HUDEP-2 (cell line): ENCODE measurements at regions not wholly inside any gene's neighbourhood (a gene's known extent, or its start where the extent isn't known, plus 50 kb on each side); places are given as distances from the start of the nearest gene placed in this dataset.
A peak's percentile ranks its signal among the peaks of the same experiment; 100 is the strongest.

Experiments
- DNase-seq, 76 experiments: peaks; one replicate each; lab custom pipeline; 2025; ENCODE audit not compliant: unreplicated experiment in 76 of 76; lab: John Stamatoyannopoulos, UW

- DNase-seq, result no peak
Measured at GRCh38 chr10:42950606-42951485, 126.0 kb upstream of the RET start.

- DNase-seq, result no peak
Measured at GRCh38 chr10:42951486-42952251, 125.2 kb upstream of the RET start.

DNA sequence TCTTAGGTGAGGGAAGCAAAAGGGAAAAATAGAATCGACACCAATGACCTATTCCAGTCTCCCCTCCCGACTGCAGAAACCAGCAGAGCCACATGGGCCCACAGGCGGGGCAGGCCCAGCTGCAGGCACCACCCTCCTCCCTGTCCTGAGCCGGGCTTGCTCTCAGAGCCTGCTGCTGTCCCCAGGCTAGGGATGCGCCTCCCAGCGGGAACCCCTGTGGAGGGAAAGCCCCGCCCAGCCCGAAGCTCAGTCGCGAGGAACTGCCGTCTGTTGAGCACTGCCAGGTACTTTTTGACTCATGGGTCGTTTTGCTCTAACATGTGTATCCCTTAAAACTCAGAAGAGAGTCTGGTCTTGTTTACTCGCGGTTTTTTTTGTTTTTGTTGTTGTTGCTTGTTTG, 124.5 kb upstream of the RET start:
- no peak for DNase-seq

GRCh38 chr10:42952931-42953683, 123.8 kb upstream of the RET start:
- no peak for DNase-seq

DNA sequence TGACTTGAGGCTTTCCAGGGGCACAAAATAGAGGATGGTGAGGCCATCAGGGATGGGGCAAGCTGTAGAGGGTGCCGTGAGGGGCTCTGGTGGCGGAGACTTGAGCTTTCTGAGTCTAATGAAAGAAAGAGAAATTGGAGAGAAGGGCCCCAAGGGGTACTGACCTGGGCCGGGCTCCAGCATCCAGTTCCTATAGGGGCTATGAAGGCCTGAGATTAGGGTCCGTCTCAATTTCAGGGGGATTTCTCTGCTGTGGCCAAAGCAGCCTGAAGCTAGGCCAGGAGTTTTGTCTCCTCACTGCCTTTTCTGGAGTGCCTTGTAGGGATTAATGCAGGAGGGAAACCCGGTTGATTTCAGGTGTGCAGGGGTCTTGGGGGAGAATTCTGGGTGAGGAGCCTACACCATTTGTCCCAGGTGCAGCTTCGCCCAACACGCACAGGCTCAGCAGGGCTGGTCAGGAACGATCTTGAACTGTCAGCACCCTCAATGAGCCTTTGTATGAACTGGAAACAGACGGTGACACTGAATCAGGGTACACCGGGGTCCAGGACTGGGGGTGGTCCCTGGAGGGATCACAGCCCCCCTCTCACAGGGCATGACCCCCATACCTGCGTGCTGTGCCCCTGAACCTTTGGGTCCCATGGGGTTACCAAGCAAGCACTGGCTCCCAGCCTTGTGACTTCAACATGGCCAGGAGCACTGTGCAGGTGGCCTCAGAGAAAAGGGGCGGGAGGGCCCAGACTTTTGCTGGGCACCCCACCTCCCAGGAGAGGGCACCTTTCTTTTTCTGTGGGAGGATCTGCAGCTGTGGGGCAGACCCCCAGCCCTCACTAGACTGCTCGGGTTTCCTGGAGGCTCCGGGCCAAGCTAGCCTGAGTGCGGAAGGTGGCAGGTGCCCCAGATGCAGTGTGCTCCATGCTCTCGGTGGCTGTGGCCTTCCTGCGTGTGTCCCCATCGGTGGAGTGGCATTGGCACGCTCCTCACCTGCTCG, 122.9 kb upstream of the RET start:
- no peak for DNase-seq

- no peak for DNase-seq
Measured at GRCh38 chr10:42954766-42955492, 121.9 kb upstream of the RET start.

DNA sequence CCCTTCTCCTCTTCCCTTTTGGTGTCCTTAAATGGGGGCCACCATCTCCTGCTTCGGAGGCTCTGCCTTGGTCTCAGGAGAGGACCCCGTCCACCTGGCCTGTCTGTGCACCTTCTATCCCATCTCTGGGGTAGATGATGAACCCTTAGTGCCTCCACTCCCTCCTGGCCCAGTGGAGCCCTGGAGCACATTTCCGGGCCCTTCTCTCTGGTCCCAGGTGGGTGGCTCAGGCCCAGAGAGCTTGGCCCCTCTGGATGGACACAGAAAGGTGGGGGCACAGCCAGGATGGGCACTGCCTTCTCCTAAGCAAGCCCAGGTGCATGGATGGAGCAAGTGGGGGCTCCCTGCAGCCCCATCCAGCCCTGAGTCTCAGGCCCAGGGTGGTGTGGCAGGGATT, 121.4 kb upstream of the RET start:
- no peak for DNase-seq

GRCh38 chr10:42956045-42956444, 120.8 kb upstream of the RET start:
- DNase-seq, result no peak

DNA sequence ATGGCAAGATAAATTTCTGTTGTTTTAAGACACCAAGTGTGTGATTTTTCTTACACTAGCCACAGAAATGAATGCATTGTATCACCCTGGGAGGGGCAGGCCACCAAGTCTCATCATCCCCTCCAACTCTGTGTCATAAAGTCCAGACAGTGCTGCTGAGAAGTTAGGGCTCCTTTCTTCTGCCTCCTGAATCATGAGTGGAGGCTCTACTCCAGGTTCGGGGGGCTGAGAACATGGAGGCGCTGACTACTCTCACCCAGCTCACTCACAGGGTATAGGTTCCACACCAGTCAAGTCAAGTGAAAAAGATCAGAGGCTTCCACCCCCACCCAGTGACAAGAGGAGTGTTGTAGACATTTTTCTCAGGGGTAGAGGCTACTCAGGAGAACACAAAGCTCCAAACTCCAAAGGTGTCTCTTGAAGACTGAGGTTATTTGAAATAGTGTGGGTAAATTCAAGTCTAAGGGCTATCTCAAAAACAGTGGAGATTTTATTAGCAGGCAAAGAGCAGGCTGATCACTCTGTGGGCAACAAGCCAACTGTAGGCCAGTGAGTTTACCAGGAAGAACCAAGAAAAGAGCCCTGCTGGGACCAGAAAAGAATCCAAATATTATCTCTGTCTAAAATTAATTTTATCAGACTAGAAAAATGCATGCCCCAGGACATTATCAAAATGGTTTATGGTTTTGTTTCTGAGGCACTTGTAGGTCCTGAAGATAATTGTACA, 118.6 kb upstream of the RET start:
- DNase-seq, result no peak

DNA sequence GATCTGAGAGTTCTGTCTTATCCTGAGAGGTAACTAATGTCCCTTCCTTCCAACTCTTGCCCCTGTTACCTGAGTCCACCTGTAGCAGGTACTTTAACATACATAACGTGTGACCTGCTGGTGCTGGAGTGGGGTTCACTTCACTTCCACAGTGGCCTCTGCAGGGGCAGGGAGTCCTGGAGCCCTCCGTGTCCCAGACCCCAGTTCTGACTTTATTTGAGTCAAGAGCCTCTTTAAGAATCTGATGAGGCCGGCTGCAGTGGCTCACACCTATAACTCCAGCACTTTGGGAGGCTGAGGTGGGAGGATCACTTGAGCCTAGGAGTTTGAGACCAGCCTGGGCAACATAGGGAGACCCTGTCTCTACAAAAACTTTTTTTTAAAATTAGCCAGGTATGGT, 117.0 kb upstream of the RET start:
- DNase-seq, result no peak

GRCh38 chr10:42960491-42960990, 116.3 kb upstream of the RET start:
- peak in 1 of 76 experiments; percentile 7 for DNase-seq

DNA sequence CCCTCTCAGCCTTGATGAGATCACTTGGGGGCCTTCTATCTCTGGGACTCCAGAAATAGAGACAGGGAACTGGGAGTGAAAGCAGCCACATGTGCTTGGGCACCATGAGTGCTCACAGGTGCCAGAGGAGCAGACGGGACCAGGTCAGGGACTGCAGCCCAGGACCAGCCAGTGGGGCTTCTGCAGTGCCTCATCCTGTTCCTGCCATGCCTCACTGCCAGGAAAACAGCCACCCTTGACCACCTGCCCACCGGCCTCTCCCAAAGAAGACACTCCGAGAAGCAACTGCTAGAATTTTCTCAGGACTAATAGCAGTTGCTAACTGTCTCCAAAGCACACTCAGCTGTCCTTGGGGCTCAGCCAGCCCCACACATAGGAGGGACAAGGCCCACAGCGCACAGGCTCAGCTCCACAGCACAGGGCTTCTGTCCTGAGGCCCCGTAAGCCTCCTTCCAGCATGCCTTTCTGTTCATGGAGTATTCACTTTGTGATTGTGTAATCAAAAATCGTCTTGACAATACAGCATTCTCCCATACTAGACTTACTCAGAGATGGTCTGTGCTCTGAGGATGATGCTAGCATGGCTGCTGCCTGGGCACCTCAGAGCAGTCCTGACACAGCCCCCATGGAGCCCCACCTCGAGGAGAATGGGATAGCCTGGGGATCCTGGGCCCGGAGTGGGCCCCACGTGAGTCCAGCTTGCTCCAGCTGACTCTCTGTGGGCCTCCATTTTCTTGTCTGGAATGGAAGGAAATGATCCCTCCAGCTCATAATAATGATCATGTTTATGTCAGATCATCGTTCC, 115.7 kb upstream of the RET start:
- no peak for DNase-seq

GRCh38 chr10:42961796-42962109, 115.1 kb upstream of the RET start:
- DNase-seq, result no peak

GRCh38 chr10:42962110-42962901, 114.6 kb upstream of the RET start:
- no peak for DNase-seq

DNA sequence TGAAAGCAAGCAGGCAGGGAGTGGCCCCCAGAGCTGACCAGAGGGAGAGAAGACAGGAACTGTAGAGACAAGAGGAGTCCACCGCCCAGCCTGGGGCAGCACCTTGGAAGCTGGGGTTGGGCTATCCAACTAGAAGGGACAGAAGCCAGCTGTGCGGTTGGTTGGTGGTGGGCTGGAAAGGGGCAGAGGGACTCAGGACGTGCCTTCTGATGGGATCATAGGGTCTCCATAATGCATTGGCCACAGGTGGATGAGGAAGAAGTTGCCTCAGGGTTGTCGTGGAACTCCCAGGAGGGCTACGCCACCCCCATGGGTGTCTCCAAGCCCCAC, 114.0 kb upstream of the RET start:
- no peak for DNase-seq

DNA sequence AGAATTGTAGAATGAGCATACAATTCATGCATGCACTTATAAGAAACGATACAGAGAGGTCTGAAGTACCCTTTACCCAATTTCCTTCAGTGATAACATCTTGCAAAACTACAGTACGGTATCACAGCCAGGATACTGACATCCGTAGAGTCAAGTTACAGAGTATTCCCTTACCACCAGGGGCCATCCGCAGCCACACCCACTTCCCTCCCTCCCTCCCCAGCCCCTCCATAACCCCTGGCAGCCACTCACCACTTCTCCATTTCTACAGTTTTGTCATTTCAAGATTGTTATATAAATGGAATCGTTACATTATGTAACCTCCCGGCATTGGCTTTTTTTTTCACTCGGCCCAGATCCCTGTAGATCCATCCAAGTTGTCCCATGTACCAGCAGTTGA, 113.6 kb upstream of the RET start:
- no peak for DNase-seq

- DNase-seq, result no peak
Measured at GRCh38 chr10:42969147-42969546, 107.7 kb upstream of the RET start.
